ENCODE measurements at regions not wholly inside any gene's neighbourhood (a gene's known extent, or its start where the extent isn't known, plus 50 kb on each side); places are given as distances from the start of the nearest gene placed in this dataset.

DNA sequence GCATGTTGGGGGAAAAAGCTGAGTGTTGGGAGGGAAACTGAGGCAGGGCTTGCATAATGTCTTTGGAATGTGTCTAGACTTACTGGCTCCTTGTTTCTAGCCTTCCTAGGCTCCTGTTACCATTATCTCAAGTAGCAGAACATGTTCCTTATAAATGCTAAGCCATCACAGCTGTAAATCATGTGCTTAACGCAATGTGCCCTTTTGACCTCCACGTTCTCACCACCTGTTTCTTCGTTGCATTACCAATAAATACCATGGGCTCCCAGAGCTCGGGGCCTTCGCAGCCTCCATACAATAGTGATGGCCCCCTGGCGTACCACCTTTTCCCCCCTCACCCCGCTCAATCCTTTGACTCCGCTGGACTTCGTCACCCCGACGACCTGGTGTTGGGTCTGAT is 54.0 kb upstream of the CWC22 start:
- no peaks in the 10 kb centered on the region for H3K9me3 ChIP-seq (ENCODE audit: insufficient read depth, low read length)
- H3K79me2 ChIP-seq (ENCODE audit: insufficient read depth, low read length): no peaks in the 10 kb centered on the region
- H3K4me3 ChIP-seq (ENCODE audit: insufficient read depth, low read length, poor library complexity, severe bottlenecking): no peak overlapping the region
- H3K9me2 ChIP-seq (replicated peaks; ENCODE audit: insufficient read depth, low read length): no peaks in the 10 kb centered on the region
- no peaks in the 10 kb centered on the region for H3K27me3 ChIP-seq (ENCODE audit: low read length)
- H3K9ac ChIP-seq (ENCODE audit: low read length): no peak overlapping the region
- H3F3A ChIP-seq (ENCODE audit: insufficient read depth): no peaks in the 10 kb centered on the region
- H3K4me2 ChIP-seq (ENCODE audit: low read depth, low read length, poor library complexity, severe bottlenecking): no peak overlapping the region
- no peak overlapping the region for H2AFZ ChIP-seq (ENCODE audit: low read depth, low read length, severe bottlenecking)
- TF ChIP-seq, protein P1, sequence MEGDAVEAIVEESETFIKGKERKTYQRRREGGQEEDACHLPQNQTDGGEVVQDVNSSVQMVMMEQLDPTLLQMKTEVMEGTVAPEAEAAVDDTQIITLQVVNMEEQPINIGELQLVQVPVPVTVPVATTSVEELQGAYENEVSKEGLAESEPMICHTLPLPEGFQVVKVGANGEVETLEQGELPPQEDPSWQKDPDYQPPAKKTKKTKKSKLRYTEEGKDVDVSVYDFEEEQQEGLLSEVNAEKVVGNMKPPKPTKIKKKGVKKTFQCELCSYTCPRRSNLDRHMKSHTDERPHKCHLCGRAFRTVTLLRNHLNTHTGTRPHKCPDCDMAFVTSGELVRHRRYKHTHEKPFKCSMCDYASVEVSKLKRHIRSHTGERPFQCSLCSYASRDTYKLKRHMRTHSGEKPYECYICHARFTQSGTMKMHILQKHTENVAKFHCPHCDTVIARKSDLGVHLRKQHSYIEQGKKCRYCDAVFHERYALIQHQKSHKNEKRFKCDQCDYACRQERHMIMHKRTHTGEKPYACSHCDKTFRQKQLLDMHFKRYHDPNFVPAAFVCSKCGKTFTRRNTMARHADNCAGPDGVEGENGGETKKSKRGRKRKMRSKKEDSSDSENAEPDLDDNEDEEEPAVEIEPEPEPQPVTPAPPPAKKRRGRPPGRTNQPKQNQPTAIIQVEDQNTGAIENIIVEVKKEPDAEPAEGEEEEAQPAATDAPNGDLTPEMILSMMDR (IDR thresholded peaks at IDR 0.05; ENCODE audit: insufficient read depth, low read length, poor library complexity, severe bottlenecking): no peak
- TF ChIP-seq EZH2phosphoT487 (conservative IDR thresholded peaks at IDR 0.05; ENCODE audit: low read length): no peak
- H4K20me1 ChIP-seq (ENCODE audit: low read depth, low read length): no peaks in the 10 kb centered on the region
- H3K27ac ChIP-seq (ENCODE audit: low read depth, low read length): no peak overlapping the region
- no peaks in the 10 kb centered on the region for H3K36me3 ChIP-seq (ENCODE audit: low read length)

DNA sequence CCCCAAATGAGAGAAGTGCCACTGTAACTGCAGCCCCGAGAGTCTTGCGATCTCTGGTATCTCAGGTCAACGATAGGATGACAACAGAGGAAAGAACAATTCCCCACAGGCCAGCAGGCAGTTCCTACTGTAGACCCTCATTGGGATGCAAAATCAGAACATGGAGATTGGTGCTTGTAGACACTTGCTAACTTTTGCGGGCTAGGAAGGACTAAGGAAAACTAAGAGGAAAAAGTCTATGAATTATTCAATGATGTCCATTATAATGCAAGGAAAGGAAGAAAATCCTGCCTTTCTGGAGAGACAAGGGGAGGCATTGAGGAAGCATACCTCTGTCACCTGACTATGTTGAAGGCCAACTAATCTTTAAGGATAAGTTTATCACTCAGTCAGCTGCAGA is 51.9 kb upstream of the CWC22 start:
- Histone ChIP-seq H2AFZ (ENCODE audit: low read depth, low read length, severe bottlenecking) (no peak overlapping the region), H3K9ac (ENCODE audit: low read length) (no peak overlapping the region), H3K4me3 (ENCODE audit: insufficient read depth, low read length, poor library complexity, severe bottlenecking) (no peak overlapping the region), H3K79me2 (ENCODE audit: insufficient read depth, low read length) (no peaks in the 10 kb centered on the region), H3K9me2 (replicated peaks; ENCODE audit: insufficient read depth, low read length) (no peaks in the 10 kb centered on the region), H3K27ac (ENCODE audit: low read depth, low read length) (no peak overlapping the region), H3K9me3 (ENCODE audit: insufficient read depth, low read length) (no peaks in the 10 kb centered on the region), H4K20me1 (ENCODE audit: low read depth, low read length) (no peaks in the 10 kb centered on the region), H3K36me3 (ENCODE audit: low read length) (no peaks in the 10 kb centered on the region), H3K27me3 (ENCODE audit: low read length) (no peaks in the 10 kb centered on the region), H3K4me2 (ENCODE audit: low read depth, low read length, poor library complexity, severe bottlenecking) (no peak overlapping the region), H3F3A (ENCODE audit: insufficient read depth) (no peaks in the 10 kb centered on the region)
- TF ChIP-seq, protein P1 (IDR thresholded peaks at IDR 0.05; ENCODE audit: insufficient read depth, low read length, poor library complexity, severe bottlenecking): no peak
- TF ChIP-seq EZH2phosphoT487 (conservative IDR thresholded peaks at IDR 0.05; ENCODE audit: low read length): no peak

DNA sequence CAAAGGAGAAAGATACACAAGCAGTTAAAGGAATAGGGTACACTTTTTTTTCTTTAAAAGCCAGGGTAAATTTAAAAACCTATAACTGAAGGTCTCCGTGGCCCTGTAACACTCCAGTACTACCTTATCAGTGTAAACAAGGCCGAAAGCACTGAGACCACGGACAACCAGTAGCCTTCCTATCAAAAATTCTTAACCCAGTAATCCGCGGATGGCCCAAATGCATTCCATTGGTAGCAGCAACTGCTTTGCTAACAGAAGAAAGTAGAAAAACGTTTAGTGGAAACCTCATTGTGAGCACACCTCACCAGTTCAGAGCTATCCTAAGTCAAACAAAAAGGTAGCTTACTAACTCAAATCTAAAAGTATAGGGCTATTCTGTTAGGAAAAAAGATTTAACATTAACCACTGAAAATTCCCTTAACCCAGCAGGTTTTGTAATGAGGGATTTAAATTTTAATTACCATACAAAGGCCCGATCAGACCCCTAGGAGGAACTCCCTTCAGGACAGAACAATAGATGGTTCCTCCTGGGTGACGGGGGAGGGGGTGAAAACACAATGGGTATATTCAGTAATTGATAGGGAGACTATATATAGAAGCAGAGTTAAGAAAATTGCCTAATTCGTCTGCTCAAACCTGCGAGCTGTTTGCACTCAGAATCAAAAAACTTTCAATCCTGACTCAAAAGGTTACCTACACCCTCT is 50.8 kb upstream of the CWC22 start:
- H3K36me3 ChIP-seq (ENCODE audit: low read length): no peaks in the 10 kb centered on the region
- H3K4me3 ChIP-seq (ENCODE audit: insufficient read depth, low read length, poor library complexity, severe bottlenecking): no peak overlapping the region
- no peaks in the 10 kb centered on the region for H3K9me3 ChIP-seq (ENCODE audit: insufficient read depth, low read length)
- H3F3A ChIP-seq (ENCODE audit: insufficient read depth): no peaks in the 10 kb centered on the region
- H2AFZ ChIP-seq (ENCODE audit: low read depth, low read length, severe bottlenecking): no peak overlapping the region
- H3K27ac ChIP-seq (ENCODE audit: low read depth, low read length): no peak overlapping the region
- no peaks in the 10 kb centered on the region for H4K20me1 ChIP-seq (ENCODE audit: low read depth, low read length)
- no peaks in the 10 kb centered on the region for H3K79me2 ChIP-seq (ENCODE audit: insufficient read depth, low read length)
- no peak for TF ChIP-seq EZH2phosphoT487 (conservative IDR thresholded peaks at IDR 0.05; ENCODE audit: low read length)
- TF ChIP-seq, protein P1 (IDR thresholded peaks at IDR 0.05; ENCODE audit: insufficient read depth, low read length, poor library complexity, severe bottlenecking): no peak
- H3K4me2 ChIP-seq (ENCODE audit: low read depth, low read length, poor library complexity, severe bottlenecking): no peak overlapping the region
- no peaks in the 10 kb centered on the region for H3K27me3 ChIP-seq (ENCODE audit: low read length)
- no peaks in the 10 kb centered on the region for H3K9me2 ChIP-seq (replicated peaks; ENCODE audit: insufficient read depth, low read length)
- H3K9ac ChIP-seq (ENCODE audit: low read length): no peak overlapping the region

Measured in SU-DHL-6 (cell line).